ENCODE measurements at regions not wholly inside any gene's neighbourhood (a gene's known extent, or its start where the extent isn't known, plus 50 kb on each side); places are given as distances from the start of the nearest gene placed in this dataset.

DNA sequence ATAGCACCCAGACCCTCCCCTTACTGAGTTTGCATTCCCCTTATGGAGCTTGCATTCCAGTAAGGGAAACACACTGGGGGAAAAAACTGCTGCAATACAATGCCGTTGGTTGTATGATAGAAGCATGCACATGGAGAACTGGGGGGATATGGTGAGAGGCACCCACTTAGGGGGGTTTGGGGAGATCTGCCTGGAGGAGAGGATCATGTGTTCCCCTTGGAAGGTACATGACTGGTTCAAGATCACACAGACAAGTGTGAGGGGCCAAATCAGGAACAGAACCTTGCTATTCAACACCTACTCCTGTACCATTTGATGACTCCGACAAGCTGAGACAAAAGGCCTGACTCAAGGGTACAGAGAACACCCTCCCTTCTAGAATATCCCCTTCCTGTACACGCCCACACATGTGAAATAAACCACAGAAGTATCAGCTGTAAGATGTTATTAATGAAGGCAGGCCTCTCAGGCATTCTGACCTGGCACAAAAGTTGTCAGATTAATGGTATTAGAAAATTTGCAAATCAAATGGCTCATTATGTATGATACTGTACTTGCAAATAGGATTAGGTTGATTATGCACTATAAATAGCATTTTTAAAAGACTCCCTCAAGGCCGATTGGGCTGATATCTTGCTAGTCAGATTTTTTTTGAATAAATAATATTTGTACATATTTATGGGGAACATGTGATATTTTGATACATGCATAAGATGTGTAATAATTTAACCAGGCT, 122.2 kb downstream of the NPY start:
- WGBS (ENCODE audit: insufficient coverage, low coverage, low lambda C conversion rate, missing lambda C conversion rate) = 66% methylated on average over 4 of the region's 4 CpGs
- TF ChIP-seq, protein P1, sequence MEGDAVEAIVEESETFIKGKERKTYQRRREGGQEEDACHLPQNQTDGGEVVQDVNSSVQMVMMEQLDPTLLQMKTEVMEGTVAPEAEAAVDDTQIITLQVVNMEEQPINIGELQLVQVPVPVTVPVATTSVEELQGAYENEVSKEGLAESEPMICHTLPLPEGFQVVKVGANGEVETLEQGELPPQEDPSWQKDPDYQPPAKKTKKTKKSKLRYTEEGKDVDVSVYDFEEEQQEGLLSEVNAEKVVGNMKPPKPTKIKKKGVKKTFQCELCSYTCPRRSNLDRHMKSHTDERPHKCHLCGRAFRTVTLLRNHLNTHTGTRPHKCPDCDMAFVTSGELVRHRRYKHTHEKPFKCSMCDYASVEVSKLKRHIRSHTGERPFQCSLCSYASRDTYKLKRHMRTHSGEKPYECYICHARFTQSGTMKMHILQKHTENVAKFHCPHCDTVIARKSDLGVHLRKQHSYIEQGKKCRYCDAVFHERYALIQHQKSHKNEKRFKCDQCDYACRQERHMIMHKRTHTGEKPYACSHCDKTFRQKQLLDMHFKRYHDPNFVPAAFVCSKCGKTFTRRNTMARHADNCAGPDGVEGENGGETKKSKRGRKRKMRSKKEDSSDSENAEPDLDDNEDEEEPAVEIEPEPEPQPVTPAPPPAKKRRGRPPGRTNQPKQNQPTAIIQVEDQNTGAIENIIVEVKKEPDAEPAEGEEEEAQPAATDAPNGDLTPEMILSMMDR (IDR thresholded peaks at IDR 0.05) = no peak
- no peak for TF ChIP-seq POLR2A (IDR thresholded peaks at IDR 0.05)
- DNase-seq (no peak), ATAC-seq (no peak)
- Histone ChIP-seq H3K27me3 (no peaks in the 10 kb centered on the region), H3K27ac (no peak overlapping the region), H3K36me3 (no peaks in the 10 kb centered on the region), H3K9me3 (no peaks in the 10 kb centered on the region), H3K4me3 (no peak overlapping the region), H3K4me1 (peaks cover 0 to 5% (median 2%) of the 10 kb centered on the region in 4 donors)
- intact Hi-C loops (cut with DNase I) = no loop called here

DNA sequence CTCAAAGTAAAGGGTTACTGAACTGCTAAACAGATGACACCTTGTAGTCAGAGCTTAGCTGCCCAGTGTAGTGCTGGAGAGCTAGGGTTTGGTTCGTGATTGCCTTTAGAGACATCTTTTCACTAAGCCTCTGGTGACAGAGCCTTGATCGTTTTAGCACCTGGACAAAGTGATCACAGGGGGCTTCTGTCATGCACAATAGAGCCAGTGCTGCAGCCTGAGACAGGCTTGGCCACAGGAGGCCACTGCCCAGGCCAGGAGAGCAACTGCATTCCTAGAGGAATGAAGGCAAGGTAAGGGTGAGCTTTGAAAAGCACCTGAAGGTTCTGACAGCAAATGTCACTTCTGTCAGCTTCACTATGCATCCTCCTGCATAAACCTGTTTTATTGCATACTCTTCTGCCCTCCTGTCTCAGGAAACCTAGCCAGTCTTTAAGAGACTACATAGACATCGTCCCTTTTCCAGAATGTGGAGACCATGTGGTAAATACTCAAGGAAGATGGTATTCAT, 122.9 kb downstream of the NPY start:
- TF ChIP-seq POLR2A (IDR thresholded peaks at IDR 0.05) = no peak
- TF ChIP-seq, protein P1 (IDR thresholded peaks at IDR 0.05) = no peak
- DNase-seq (no peak), ATAC-seq (no peak)
- Histone ChIP-seq H3K27me3 (no peaks in the 10 kb centered on the region), H3K27ac (no peak overlapping the region), H3K4me1 (peaks cover 0 to 5% (median 2%) of the 10 kb centered on the region in 4 donors), H3K9me3 (no peaks in the 10 kb centered on the region), H3K36me3 (no peaks in the 10 kb centered on the region), H3K4me3 (no peak overlapping the region)
- intact Hi-C loops (cut with DNase I) = no loop called here
- 76% methylated on average over 2 of the region's 3 CpGs for WGBS (ENCODE audit: insufficient coverage, low coverage, low lambda C conversion rate, missing lambda C conversion rate)

DNA sequence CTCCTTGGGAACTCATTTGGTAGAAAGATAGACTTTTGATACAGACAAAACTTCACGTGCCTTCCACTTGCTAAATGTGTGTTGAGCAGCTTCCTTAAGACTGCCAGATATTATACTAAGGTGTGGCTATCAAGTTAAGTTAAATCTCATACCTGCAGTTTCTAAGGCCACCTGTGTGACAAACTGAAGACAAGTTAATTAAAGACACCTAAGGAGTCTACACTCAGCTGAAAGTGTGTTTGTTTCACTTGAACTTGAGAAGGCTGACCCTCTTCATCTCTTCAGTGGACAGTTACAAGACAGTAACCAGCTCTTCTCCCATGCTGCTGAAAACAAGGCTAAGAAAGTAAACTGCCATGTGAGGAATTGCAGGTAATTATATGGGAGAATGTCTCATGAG, 124.0 kb downstream of the NPY start:
- DNase-seq = no peak
- H3K27me3 ChIP-seq = no peaks in the 10 kb centered on the region
- H3K9me3 ChIP-seq = no peaks in the 10 kb centered on the region
- no peak overlapping the region for H3K27ac ChIP-seq
- no peaks in the 10 kb centered on the region for H3K36me3 ChIP-seq
- no peak overlapping the region for H3K4me3 ChIP-seq
- no peak for ATAC-seq
- TF ChIP-seq, protein P1 (IDR thresholded peaks at IDR 0.05) = no peak
- no peak for TF ChIP-seq POLR2A (IDR thresholded peaks at IDR 0.05)
- intact Hi-C loops (cut with DNase I) = no loop called here
- 70% methylated on average over 1 of the region's 1 CpG for WGBS (ENCODE audit: insufficient coverage, low coverage, low lambda C conversion rate, missing lambda C conversion rate)
- no peaks in the 10 kb centered on the region for H3K4me1 ChIP-seq

DNA sequence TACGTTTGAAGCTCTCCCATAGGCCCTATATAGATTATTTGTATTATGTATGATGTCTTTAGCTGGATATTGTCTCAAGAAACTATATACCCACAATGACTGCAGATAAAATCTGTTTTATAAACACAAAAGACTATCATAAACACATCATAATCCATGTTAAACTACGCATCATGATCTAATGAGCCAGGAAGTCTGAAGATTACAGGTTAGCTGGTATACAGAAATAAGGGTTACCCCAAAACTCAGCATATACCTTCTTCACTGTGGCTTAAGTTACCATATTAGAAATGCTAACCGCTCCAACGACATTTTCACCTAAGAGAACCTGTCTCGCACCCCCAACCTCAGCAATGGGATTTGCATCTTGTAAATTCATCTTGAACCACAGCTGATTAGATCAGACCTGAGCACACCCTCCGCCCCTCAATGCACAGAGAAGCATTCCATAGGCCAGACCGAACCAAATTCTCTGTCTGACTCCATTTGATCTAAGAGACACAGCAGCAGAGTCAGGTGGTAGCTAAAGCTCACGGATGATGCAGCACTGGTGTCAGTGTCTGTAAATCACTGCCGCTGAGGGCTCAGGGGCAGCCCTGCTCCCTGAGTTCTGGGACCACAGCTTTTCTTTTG, 124.9 kb downstream of the NPY start:
- WGBS (ENCODE audit: insufficient coverage, low coverage, low lambda C conversion rate, missing lambda C conversion rate) = 87% methylated on average over 8 of the region's 9 CpGs
- H3K4me3 ChIP-seq = no peak overlapping the region
- no peak for ATAC-seq
- H3K9me3 ChIP-seq = no peaks in the 10 kb centered on the region
- no peak overlapping the region for H3K27ac ChIP-seq
- H3K27me3 ChIP-seq = no peaks in the 10 kb centered on the region
- intact Hi-C loops (cut with DNase I) = no loop called here
- no peaks in the 10 kb centered on the region for H3K36me3 ChIP-seq
- H3K4me1 ChIP-seq = no peaks in the 10 kb centered on the region
- no peak for TF ChIP-seq POLR2A (IDR thresholded peaks at IDR 0.05)
- TF ChIP-seq, protein P1 (IDR thresholded peaks at IDR 0.05) = no peak
- no peak for DNase-seq

All from right lobe of liver (tissue), 6 donors.